CD4-positive, alpha-beta T cell treated with Interleukin-6 at 100 ng/mL for 8 hours (primary cell): ENCODE measurements at regions not wholly inside any gene's neighbourhood (a gene's known extent, or its start where the extent isn't known, plus 50 kb on each side); places are given as distances from the start of the nearest gene placed in this dataset.
A peak's percentile ranks its signal among the peaks of the same experiment; 100 is the strongest.

Experiments
- DNase-seq: peaks from one replicate; pipeline ENCODE4 v3.0.0-alpha.2; 2020; ENCODE audit warnings: mixed read lengths, low spot score

DNA sequence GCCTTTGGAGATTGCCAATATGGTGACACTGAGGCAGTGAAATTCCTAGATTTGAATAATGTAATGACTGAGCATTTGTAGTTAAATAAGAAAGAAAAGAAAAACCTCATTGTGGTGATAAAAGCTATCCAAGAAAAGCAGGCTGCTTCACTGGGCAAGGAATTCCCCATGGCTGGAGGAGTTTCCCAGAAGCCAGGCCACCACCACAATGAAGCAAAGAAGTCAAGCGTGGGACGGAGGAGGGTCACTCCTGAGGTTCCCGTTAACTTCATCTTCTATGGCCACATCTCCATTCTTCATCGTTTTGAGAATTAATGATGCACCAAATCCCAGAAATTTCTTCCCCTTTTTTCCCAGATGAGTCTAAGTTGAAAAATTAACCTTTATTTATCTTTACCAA lies 185.8 kb upstream of the BCL6 start:
- no peak for DNase-seq

DNA sequence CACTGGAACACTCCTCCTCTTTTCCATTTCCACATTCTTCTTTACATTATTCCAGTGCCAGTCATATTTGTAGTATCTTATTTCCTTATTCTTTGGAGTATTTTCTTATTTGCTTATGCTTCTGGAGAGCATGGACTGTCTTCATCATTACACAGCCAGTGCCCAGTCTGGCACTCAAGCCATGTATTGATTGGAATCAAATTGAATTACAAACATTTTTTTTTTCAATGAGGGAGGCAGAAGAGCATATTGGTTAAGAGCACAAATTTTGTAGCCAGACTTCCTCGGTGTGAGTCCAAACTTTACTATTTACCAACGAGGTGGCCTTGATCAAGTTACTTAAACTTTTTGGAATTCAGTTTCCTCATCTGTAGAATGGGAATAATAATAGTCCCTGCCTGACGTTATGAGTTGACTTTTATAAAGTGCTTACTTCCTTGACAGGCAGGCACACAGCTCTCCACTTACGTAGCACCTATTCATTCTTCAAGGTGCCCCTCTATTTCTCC lies 186.6 kb upstream of the BCL6 start:
- no peak for DNase-seq

DNA sequence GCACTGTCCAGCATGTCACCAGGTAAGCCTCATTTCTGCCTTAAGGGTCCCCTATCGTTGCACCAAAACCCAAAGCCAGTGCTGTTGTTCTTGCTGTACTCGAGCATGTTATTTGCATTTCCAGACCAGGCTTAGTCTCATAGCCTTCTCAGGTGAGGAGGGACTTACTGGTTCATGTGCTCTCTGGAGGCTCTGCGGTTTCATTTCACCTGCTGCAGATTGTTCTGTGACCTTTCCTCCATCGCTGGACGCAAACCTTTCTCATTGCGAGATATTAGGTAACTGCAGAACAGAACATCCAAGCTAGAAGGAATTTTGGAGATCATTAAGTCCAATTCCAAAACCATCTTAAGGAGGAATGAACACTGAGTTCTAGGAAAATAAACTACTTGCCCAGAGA lies 187.3 kb upstream of the BCL6 start:
- DNase-seq: no peak

DNA sequence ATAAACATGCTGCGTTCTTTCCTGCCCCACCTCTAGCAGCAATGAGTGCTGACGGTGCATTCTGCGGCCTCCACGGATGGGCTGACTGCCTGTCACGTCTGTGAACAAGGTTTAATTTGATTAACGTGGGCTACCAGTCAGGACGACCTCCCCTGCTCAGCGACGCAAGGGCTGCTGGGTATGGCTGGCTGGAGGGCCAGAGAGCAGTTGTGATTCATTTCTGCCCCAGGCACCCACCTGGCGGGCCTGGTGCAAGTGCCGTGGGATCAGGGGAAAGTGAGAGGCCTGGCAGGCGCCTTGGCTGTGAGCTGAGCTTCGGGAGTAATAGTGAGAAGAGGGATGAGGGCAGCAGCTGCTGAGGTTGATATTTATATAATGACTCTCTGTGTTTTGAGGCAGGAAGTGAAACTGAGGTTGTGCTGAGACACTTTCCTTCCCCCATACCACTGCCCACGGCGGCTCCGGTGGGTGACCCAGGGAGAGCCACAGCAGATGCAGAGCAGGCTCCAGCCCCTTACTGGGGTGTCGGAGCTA lies 190.4 kb upstream of the BCL6 start:
- peak; percentile 14 for DNase-seq

DNA sequence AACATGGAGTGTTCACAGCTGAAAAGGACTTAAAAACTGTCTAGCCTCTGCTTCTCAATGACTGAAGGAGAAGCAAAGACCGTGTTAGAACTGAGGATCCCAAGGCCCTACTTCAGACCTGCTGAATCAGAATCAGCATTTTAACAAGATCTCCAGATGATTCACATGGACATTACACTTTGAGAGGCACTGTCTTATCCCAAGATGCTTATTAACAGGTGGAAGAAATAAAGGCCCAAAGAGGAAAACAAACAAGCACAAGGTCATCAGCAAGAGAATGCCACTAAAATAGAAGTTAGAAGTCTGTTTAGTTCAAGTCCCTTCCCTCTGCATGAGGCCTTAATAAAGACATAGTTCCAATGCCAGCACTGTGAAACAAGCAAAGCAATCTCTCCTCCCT lies 191.4 kb upstream of the BCL6 start:
- DNase-seq: no peak

DNA sequence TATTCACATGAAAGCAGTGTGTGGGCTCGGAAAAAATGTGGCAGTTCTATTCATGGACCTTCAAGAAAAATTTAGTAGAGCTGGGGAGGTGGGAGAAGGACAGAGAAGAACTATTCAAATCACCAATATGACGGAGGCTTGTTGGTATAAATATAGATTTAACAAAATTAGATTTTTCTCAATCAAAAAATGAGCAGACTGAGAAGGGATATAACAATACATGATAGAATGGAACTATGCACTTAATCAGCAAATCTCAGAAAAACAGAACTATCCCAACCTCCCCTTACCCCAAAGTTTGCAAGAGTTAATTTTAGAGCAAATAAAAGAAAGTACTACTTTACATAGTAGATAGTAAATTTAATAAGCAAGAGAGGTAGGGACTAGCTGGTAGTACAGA lies 194.6 kb upstream of the BCL6 start:
- no peak for DNase-seq

DNA sequence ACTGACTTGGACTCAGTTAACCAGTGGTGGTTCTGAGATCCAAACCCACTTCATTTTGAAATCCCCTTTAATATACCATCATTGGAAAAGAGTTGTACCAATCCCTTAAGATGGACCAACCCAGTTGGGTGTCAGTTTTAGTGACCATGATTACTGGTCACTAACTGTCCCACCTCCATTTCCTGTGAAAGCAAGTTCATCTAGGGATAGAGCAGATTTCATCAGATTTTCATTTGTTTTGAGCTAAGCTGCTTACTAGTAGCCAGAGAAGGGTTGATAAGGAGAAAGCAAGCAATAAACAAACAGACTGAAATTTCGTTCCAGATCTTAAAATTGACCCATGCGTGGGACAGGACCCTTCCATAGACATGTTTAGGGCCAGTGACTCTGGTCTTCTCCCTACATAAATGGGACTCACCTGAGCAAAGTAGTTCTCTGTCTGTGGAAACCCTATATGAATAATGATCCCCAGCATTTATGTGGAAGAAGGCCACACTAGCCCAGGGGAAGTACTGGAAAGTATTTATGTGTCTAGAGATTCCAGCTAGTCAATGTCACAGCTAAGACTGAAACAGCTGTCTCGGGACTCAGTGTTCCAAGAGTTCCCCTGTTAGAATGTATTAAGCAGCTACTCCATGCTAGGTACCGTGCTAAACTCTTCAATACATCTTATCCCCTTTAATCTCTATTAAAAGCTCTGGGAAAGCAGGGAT lies 196.0 kb upstream of the BCL6 start:
- DNase-seq: no peak

DNA sequence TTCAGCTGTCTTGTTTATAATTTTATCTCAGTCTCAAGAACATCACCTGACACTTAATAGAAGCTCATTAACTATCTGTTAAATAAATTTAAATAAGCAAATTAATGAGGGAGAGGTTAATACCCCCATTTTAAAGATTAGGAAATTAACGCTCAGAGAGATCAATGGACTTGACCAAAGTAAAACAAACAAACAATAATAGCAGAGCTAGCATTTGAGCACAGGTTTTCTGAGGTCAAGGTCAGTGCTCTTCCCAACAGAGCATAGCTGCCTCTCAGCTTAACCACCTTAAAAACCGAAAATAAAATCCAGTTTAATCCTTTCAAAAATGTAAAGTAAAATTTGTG lies 196.6 kb upstream of the BCL6 start:
- DNase-seq: no peak

DNA sequence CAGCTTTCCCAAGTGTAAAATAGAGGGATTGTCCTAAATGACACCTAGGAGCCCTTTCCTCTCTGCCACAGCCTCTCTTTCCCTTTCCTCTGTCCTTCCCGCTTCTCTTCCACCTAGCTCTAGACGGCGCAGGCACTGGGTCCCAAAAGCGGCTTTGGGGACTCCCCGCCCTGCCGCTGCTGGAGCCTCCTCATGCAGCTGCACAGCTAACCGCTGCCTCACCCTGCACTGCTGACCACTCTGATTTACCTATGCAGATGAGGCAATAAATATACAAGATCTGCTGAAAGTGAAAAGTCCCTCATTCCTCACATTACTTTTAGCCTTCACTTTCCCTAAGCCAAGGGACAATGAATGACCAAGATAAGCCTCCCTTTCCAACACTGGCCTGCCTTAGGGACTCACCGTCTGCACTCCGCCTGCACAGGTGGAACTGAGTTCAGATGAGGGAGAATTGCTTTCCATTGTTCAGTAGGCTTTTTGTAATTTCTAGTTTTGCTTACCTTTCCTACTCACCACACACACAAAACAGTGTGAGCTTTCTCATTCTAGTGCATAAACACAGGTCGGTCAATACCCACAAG lies 197.5 kb upstream of the BCL6 start:
- no peak for DNase-seq

DNA sequence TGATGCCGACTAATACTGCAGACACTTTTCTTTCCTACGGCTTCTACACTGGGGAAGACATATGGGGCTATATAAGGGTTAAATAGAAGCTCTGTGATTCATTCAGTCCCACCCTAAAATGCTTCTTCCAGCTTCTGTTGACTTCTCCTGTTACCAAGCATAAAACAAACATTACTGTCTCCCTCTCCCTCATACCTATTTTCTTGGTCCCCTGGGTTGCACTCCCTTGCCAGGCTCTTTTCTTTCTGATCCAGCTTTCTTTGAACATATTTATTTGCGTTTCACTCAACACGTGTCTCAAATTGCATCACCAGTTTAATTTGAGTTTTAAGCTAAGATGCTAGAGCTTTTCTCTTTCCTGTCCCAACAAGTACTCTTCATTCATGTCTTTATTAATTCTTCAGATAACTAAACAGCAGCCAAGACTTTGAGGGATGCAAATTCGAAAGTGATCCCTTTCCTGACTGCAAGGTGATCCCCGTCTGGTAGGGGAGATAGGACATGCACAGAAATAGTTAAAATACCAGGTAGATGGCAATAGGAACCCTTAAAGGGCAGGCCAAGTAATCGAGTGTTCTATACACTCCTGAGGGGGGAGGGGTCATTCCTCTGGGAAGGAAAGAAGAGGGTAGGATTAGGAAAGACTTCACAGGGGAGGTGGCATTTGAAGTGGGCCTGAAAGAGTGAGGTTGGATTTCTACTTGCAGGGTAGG lies 198.6 kb upstream of the BCL6 start:
- no peak for DNase-seq

DNA sequence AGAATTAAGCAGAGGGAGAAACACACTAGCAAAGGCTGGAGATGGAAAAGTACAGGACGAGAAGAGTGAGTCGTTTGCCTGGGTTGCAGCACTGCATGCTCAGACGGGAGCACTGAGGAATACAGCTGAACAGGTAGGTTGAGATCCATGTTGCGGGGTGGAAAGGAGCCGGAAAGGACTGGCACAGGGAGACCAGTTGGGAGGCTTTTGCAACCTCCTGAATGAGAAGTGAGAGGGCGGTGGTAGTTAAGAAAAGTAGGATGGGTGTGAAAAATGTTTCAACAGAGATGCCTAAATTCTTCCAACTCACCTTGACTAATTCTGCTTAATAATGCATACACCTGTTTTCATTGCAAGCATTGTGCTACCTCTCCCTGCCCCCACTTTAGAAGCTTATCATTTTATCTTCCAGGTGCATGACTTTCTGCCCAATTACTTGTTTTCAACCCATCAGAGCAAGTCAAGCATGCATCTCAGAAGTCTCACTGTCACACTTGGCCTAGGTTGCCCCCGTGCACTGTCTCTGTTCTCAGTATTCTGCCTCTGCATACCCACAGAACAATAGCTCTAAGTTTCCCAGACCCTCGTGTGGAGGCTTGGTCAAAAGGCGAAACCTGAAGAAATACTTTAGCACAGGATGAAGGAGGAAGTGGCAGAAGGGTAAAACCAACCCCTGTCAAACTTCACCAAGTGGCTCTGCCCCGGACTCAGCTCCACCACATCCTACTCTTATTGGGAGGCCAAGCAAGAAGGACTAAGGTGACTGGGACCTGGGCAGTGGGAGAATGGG lies 199.3 kb upstream of the BCL6 start:
- no peak for DNase-seq

DNA sequence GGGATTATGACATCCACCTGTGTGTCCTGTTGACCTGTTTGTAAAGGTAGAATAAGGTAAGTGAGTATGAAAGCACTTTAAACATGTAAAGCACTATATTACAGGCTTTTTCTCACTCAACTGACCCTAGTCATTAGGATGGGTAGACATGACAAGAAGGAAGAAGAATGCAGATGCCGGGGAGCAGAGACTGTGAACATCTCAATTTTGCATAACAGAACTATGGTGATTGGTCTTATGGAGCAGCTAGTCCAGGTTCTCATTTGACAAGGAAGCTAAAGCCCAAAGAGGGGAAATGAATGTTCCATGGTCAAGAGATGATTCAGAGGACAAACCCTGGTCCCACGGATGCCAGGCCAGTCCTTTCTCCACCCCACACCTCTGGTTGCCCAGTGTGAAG lies 200.1 kb upstream of the BCL6 start:
- no peak for DNase-seq

DNA sequence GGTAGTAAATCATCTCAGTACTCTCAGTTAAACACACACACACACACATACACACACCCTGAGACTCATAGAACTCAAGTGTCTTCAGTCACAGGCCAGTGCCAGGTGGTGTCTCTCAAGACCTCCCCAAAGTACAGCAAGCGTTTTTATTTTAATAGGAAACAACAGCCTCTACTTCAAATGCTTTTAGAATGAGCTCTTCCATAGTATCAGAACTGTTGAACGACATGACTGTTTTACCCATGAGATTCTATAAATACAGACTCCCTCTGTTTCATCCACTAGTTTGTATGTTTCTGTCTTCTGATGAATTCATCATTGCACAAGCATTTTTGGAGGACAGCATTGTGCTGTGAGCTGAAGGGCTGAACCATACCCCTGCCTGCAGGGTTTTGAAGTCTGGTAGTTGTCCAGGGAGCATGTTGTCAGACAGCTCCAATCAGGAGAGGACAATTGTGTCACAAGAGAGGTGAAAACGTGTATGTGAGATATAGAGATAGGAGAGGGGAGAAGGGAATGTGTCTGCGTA lies 201.0 kb upstream of the BCL6 start:
- no peak for DNase-seq

DNA sequence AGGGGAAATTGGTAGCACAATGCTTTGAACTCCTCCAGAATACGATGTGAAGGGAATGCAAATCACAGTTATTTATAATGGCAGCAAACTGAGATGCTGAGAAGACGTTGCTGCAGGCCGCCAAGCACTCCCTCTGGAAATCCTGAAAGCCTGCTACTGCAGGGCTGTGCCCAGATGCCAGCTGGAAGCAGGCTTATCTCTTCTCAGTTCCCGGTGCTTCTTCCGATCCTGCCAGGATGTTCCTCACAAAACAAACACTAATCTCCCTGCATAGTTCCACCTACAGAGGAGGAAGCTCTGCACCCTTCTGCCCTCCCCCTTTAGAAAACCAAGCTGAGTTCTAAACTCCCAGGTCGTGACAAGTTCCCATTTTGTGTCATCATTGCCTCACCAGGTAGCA lies 201.7 kb upstream of the BCL6 start:
- no peak for DNase-seq

DNA sequence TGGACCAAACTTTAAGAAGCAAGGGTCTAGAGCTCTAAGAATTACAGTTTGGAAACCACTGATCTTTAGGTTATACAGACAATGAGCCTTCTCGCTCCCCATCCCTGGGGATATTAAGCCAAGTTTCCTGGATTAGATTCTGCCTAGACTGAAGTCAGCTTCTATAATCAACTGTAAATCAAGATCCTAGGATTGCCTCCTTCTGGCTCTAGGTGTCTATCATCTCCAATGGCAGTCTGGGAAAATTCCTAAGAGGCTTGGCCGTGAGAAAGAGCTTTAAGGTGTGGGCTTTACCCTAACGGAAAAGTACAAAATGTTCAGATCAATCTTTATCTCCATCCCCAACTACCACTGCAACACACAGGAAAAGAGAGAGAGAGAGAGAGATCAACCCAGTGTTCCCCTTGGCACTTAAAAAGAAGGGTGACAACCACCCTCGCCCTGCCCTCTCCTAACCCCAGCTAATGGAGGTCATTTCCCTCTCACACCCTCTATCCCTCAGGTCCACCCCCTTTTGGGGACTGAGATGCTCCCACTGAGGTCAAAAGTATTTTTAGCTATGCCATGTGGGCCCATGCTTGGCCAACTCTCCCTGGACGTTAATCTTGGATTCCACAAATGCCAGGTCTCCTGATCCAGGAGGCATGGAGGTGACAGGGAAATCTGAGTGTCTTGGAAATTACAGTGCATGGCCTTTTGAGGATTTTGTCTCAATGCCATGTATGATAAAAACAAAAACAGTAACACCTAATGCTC lies 202.8 kb upstream of the BCL6 start:
- no peak for DNase-seq

DNA sequence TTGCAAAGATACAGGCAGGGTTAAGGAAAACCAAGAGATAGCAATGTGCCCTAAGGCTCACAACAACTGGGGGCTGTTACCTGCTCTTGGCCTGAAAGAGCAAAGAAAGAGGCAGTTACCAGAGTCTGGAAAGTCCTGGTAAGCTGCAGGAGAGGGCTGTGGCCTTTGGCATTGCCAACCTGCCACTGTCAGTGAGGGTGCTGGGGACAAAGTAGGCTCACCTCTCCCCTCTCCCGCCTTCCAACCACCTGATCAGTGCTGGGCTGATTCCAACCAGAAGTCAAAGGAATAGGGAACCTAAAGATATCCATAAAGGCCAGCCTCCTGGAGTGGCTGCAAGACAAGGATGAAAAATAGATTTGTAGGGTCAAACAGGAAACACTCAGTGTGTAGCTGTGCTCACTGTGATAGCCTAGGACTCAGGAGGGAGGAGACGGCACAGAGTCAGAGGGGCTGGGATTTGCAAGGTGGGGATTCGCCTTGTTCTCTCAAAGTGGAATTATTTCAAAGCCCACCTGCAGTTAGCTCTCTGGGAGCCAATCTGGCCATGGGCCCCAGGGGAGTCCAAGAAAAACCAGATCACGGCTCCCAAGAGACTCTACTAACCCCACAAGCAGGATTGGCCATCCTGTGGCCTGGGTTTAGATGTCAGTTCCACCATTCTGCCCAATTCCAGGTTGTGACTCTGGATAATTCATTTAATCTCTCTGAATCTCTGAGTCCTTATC lies 204.0 kb upstream of the BCL6 start:
- DNase-seq: no peak

DNA sequence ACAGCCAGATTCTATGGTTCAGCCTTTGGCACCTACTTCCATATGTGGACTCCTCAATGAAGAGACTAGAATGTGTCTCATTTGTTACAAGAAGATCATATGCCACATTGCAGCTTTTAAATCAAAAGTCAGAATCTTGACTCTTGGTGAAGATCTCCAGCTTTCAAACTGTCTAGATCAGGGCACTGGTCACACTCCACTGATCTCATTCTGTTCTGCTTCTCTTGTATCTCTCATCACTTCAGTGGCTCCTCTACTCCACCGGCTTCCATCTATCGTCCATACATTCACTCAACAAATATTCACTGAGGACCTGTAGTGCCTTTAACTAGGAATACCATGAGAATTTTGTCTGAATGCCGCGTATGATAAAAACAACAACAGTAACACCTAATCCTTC lies 203.3 kb upstream of the LPP start:
- DNase-seq: no peak

DNA sequence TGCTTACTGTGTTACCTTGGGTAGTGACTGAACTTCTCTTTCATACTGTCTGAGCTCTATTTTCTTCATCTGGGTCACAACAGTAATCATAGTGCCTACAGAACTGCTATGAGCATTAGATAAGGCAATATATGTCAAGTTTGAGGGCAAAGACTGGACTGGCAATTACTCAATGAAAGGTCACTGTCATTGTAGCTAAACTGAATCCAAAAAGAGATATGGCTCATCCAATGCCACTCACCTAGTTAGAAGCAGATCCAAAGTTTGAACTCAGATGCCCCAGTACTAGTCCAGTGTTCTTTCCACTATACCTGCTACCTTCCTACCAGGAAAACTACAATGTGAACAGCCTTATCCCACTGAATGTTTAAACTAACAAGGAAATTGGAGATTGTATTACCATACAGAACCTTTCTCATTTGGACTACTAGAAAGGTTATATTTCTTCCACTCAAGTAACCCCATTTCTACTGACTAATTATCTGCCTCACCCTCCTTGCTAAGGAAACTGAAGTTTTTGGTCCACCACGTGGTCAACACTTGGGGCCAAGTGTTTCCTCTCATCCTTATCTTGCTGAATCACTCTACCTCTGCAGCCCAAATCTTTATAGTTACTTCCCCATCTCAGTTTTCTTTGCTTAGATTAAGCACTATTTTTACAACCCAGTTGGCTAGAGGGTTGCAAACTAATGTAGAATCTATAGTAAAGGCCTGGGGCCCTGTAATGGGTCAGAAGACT lies 202.3 kb upstream of the LPP start:
- no peak for DNase-seq

DNA sequence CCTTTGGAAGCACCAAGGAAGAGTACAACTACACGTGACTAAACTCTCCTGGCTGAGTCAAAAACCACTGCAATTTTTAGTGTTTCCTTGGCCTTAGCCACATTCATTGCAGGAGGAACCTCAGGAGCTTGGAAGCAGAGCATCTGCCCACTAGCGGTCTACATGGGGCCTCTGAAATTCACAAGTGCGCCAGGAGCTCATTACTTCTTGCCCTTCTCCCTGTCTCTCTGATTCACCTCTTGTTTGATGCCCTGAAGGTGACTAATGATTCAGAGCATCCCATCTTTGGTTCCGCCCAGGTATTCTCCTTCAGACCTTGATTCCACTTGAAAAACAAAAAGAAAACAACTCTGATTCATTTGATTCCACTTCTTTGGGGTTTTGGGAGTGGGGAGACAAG lies 201.1 kb upstream of the LPP start:
- no peak for DNase-seq

DNA sequence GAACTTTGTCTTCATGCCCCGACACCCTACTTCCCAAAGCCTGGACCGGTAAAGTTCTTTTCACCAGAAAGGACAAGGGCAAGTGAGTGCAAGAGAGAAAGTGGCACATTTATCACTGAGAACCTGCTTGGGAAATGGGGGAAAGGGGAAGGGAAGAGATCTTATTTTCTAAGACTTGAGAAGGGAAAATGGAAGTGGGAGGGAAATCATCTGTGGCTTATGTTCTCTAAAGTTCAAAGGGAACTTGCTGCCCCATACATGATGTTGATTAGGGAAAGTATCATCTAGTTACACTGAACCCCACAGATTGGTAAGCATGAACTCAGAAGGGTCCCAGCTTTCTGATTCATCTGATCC lies 199.5 kb upstream of the LPP start:
- no peak for DNase-seq
